NCI-H345 (cell line): ENCODE measurements at regions not wholly inside any gene's neighbourhood (a gene's known extent, or its start where the extent isn't known, plus 50 kb on each side); places are given as distances from the start of the nearest gene placed in this dataset.
"Not testable (repeated sequence)": the region's sequence is repeated elsewhere in the genome, so short reads cannot be mapped to it uniquely, and the experiment has no call there.

Source experiments
- DNase-seq: peaks from one replicate; lab custom pipeline; 2025; lab: John Stamatoyannopoulos, UW

GRCh38 chr2:184336688-184337087 lies 261.6 kb upstream of the ZNF804A start:
- DNase-seq = no peak

GRCh38 chr2:184338771-184339170 lies 259.6 kb upstream of the ZNF804A start:
- no peak for DNase-seq

DNA sequence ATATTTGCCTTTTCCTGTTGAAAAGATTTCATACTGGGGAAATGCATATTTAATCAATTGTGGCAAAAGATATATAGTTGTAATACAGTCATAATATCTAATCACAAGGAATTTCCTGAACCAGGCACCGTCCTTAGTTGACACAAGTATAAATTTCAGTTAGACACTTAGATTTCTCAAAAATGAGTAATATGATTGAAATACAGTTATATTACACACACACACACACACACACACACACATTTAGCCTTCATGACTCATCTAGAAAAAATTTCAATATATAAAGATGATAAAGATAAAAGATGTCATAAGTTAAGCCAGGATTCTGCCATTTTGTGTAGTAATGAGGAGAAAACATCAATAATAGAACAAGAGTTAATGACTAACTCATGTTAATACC lies 258.4 kb upstream of the ZNF804A start:
- no peak for DNase-seq

GRCh38 chr2:184346338-184346862 lies 251.9 kb upstream of the ZNF804A start:
- no peak for DNase-seq

GRCh38 chr2:184351126-184351525 lies 247.2 kb upstream of the ZNF804A start:
- DNase-seq = no peak

GRCh38 chr2:184357033-184357432 lies 241.3 kb upstream of the ZNF804A start:
- DNase-seq = no peak

DNA sequence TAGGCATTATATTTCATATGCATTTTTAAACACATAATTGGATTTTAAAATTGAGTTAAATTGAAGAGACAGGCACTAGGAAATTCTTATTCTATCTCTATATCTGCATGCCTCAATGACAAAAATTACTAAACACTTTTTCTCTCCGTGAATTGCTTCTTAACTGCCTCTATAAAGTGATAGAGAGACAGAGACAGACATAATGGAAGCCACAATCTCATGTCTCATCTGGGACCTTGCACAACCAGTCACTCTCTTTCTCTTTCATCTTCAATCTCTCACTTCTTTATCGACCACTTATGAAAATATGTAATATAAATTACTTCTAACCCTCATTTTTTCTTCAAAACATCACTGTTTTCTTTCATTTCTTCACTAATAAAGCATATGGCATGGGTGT lies 238.9 kb upstream of the ZNF804A start:
- no peak for DNase-seq

DNA sequence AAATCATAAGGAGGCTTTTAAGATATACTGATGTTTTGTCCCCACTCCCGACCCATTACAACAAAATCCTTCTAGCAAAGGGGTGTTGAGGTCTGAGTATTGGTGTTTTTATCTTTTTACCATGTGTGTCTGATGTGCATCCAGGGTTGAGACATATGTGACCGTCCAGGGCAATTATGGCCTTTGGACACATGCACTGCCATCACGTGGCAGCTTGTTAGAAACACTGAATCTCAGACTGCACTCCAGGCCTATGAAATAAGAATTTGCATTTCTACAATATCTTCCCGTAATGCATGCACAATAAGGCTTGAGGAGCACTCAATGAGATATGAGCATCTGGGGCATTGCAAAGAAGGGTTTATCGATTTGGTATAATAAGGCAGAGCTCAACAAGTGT lies 235.1 kb upstream of the ZNF804A start:
- DNase-seq = no peak

GRCh38 chr2:184367211-184367610 lies 231.1 kb upstream of the ZNF804A start:
- DNase-seq = no peak

- DNase-seq = no peak
Observed at GRCh38 chr2:184369307-184369706, 229.0 kb upstream of the ZNF804A start.

DNA sequence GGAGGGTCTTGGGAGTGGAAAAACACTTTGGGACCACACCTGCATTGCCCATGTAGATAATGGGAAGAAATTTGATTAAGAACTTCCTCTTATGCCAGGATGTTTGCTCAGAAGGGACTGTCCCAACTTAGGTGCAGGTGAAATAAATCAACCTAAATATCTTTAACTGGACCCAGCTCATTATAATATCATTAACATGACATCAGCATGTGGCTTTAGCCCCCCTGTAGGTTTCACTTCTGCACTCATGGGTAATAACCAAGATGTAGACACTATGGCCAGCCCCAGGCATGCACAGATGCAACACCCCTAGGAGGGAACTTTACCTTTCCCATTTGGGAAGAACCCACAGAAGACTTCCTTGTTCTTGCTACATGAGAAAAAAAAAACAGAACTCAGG lies 227.4 kb upstream of the ZNF804A start:
- DNase-seq = no peak

GRCh38 chr2:184371641-184372040 lies 226.7 kb upstream of the ZNF804A start:
- no peak for DNase-seq

GRCh38 chr2:184372484-184372883 lies 225.8 kb upstream of the ZNF804A start:
- DNase-seq = no peak

- DNase-seq = no peak
Observed at GRCh38 chr2:184394642-184395041, 203.7 kb upstream of the ZNF804A start.

DNA sequence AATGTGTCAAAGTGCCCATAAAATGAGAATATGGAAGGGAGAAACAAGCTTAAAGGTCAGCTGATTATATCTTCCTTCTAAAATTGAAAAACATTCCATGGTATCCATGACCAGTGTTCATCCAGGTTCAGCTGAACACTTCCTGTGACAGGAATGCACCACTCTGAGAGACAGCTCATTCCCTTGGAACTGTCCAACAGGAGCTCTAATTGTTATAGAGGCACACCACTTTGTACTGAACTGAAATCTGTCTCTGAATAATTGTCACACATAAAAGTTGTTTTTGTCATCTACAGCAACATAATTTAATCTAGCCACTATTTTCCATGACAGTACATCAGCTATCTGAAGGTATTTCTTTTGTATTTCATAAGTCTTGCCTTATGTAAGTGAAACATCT lies 195.9 kb upstream of the ZNF804A start:
- DNase-seq = no peak

- DNase-seq = not testable (repeated sequence)
Observed at GRCh38 chr2:184407041-184407630, 191.2 kb upstream of the ZNF804A start.

DNA sequence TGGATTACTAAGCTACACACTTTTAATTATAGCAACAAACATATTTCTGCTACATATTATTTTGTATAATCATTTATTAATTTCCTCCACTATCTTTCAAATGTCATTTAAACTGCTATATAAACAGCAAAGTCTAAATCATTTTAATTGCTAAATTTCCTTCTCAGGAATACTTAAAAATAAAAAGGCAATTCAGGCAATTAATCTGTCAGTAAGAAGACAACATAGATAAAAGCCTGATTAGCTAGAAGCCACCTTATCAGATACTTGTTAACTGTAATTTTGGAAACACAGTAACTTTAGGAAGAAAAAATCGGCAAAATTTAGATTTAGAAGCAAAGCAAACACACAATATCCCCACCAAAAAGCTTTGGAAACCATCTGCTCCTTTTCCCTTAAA lies 188.2 kb upstream of the ZNF804A start:
- no peak for DNase-seq

DNA sequence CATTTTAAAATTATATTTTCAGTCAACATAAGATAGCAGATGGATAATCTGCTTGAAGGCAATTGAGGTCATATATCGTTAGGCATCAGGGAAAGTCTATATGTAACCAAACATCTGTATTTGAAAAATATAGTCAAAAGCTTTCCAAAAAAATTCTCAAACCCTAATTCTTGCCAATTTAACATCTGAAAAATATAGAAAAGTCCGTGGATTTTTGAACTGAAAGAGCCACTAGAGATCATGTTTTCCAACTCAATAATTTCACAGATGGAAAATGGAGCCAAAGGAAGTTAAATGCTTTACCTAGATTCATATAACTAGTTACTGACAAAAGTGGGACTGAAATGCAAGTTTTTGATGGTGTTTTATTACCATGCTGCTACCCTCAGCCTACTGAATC lies 185.1 kb upstream of the ZNF804A start:
- no peak for DNase-seq

DNA sequence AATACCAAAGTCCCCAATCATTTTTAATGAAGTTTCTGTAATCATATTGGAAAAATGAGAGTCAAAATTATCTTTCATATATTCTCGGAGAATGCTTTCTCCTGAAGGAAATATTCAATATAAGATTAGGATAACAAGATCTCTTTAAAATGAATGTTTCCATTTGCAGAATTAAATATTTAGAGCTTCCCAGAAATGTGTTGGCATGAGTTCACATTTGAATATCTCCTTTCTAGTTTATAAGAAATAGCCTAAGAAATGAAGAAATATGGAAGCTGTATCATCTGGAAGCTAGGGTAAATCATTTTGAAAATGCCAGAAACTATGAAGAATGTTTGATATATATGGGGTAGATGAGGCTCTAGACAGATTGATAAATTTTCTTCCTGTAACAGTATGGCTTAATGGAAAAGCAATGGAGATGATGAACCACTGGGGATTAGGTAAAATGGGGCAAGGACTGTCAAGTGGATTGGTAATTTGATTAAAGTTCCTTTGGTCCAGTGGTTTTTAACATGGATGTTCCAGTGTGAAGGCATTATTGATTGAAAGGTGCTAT lies 184.6 kb upstream of the ZNF804A start:
- DNase-seq = no peak

DNA sequence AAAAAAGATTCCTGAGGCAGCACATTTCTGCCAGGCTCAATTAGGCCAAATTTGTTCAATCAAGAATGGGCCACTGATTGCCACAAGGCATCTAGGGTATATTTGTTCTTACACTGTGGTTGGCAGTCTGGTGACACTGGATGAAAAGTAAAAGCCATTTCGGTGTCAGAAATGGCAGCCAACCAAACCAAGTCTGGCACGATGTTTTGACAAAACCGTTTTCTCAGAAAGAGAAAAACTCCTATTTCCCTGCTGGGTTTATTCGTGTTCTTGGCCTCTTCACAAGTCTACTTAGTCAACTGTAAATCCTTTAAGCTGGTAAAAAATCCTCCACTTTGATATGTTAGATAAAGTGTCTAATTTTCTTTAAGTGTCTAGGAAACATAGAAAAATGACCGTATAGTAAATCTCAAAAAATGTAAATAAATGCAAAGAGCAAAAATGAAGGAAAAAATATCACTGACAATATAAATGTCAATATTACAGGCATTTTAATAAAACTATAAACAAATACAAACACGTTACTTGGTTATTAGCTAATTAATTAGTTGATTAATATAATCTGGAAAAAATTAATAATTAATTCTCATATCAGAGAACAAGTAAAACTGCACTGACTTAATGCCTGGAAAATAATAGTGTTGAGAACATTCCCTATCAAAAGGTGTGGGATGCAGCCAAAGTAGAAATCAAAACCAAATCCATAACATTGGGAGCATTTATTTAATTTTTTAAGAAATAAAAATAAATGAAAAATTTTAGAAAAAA lies 182.0 kb upstream of the ZNF804A start:
- no peak for DNase-seq

- DNase-seq = no peak
Observed at GRCh38 chr2:184419744-184420143, 178.6 kb upstream of the ZNF804A start.

- DNase-seq = not testable (repeated sequence)
Observed at GRCh38 chr2:184421456-184421855, 176.9 kb upstream of the ZNF804A start.

DNA sequence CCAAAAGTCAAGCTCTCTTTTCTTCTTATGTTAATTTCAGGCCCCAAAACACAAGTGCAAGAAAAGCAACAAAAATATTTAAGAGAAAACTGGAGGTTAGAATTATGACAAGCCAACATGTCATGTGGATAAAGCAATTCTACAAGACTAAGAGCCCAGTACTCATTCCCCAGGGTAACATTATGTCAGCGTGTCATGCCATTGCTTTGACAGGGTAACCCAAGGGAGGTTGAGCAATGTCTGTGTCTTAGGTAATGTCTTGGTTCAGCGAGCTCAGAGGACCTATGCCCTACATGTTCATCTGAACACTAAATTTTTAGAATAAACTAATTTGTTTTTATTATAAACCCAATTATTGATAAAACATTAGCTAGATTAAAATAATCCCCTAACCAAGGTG lies 173.2 kb upstream of the ZNF804A start:
- DNase-seq = no peak
